SK-N-DZ (cell line): ENCODE measurements at regions not wholly inside any gene's neighbourhood (a gene's known extent, or its start where the extent isn't known, plus 50 kb on each side); places are given as distances from the start of the nearest gene placed in this dataset.
"Not testable (repeated sequence)": the region's sequence is repeated elsewhere in the genome, so short reads cannot be mapped to it uniquely, and the experiment has no call there.

Experiments
- DNase-seq: peaks from one replicate; pipeline ENCODE4 v3.0.0-alpha.2; 2015; ENCODE audit warnings: low spot score

- DNase-seq = not testable (repeated sequence)
These were observed 242.5 kb downstream of the CYLC2 start for GRCh38 chr9:103237571-103238109.

- no peak for DNase-seq
These were observed 246.9 kb downstream of the CYLC2 start for GRCh38 chr9:103242025-103242424.

- DNase-seq = no peak
These were observed 247.4 kb downstream of the CYLC2 start for GRCh38 chr9:103242486-103242885.

GRCh38 chr9:103243553-103243952, 248.4 kb downstream of the CYLC2 start:
- DNase-seq = no peak

GRCh38 chr9:103245369-103245768, 250.2 kb downstream of the CYLC2 start:
- peak; percentile 20 for DNase-seq

GRCh38 chr9:103261951-103262350, 266.8 kb downstream of the CYLC2 start:
- DNase-seq = no peak

- DNase-seq = no peak
These were observed 270.9 kb downstream of the CYLC2 start for GRCh38 chr9:103266064-103266463.

GRCh38 chr9:103277240-103277639, 282.1 kb downstream of the CYLC2 start:
- DNase-seq = no peak

- no peak for DNase-seq
These were observed 286.0 kb downstream of the CYLC2 start for GRCh38 chr9:103281126-103281525.

GRCh38 chr9:103287361-103287760, 292.2 kb downstream of the CYLC2 start:
- peak; percentile 58 for DNase-seq

- DNase-seq = no peak
These were observed 301.1 kb downstream of the CYLC2 start for GRCh38 chr9:103296189-103296588.

- no peak for DNase-seq
These were observed 305.9 kb downstream of the CYLC2 start for GRCh38 chr9:103301051-103301450.

GRCh38 chr9:103304797-103305196, 309.7 kb downstream of the CYLC2 start:
- DNase-seq = no peak

GRCh38 chr9:103319979-103320378, 324.8 kb downstream of the CYLC2 start:
- DNase-seq = no peak

GRCh38 chr9:103323699-103324098, 328.6 kb downstream of the CYLC2 start:
- no peak for DNase-seq

- DNase-seq = no peak
These were observed 340.3 kb downstream of the CYLC2 start for GRCh38 chr9:103335461-103335860.

GRCh38 chr9:103355000-103355399, 359.9 kb downstream of the CYLC2 start:
- DNase-seq = no peak

- DNase-seq = not testable (repeated sequence)
These were observed 362.8 kb downstream of the CYLC2 start for GRCh38 chr9:103357980-103358379.

- DNase-seq = no peak
These were observed 366.8 kb downstream of the CYLC2 start for GRCh38 chr9:103361906-103362305.

- DNase-seq = no peak
These were observed 367.9 kb downstream of the CYLC2 start for GRCh38 chr9:103362986-103363385.

- no peak for DNase-seq
These were observed 369.6 kb downstream of the CYLC2 start for GRCh38 chr9:103364753-103365152.

- no peak for DNase-seq
These were observed 376.0 kb downstream of the CYLC2 start for GRCh38 chr9:103371152-103371551.

- DNase-seq = no peak
These were observed 377.7 kb downstream of the CYLC2 start for GRCh38 chr9:103372828-103373227.

GRCh38 chr9:103377667-103378066, 382.5 kb downstream of the CYLC2 start:
- DNase-seq = no peak
